Esophagus muscularis mucosa (tissue), 4 donors: ENCODE measurements at regions not wholly inside any gene's neighbourhood (a gene's known extent, or its start where the extent isn't known, plus 50 kb on each side); places are given as distances from the start of the nearest gene placed in this dataset.
"Not testable (repeated sequence)": the region's sequence is repeated elsewhere in the genome, so short reads cannot be mapped to it uniquely, and the experiment has no call there.

Experiments used
- EP300 ChIP-seq: sonication (generic); formaldehyde crosslinking; IDR thresholded peaks from one replicate; pipeline ENCODE4 v1.6.1; 2017; ENCODE audit warnings: antibody characterized with exemption
- POLR2A ChIP-seq: fragments of 450-650 bp; IDR thresholded peaks from one replicate; pipeline ENCODE4 v1.6.1; 2017; ENCODE audit warnings: antibody characterized with exemption, moderate library complexity, mild to moderate bottlenecking, low read depth
- TF ChIP-seq, protein P1 (sequence below), 3 experiments: fragments of 200-600 bp in 2 of 3; fragments of 450-650 bp in 1 of 3; sonication (generic) in 2 of 3; IDR thresholded peaks; one replicate each; pipeline ENCODE4 v1.5.1; 2017 to 2019; ENCODE audit warnings: antibody characterized with exemption in 3 of 3, mild to moderate bottlenecking in 2 of 3, moderate library complexity in 1 of 3

DNA sequence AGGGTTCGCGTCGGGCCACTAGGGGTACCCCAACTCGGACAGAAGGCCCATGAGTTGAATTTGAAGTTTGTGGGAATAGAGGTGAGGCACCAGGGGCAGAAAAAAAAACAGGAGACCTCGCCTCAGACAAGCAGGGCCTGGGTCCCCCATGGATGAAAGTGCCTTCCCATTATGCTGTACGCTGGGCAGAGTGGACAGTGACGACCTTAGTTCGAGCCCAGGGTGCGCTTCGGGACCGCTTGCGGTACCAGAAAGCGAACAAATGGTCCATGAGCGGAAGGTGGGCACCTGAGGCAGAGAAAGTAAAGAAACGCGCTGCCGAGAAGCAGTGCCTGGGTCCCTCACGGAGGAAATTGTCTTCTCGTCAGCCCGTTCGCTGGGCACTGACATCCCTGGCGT, 400.8 kb upstream of the TPTE start:
- TF ChIP-seq, protein P1, sequence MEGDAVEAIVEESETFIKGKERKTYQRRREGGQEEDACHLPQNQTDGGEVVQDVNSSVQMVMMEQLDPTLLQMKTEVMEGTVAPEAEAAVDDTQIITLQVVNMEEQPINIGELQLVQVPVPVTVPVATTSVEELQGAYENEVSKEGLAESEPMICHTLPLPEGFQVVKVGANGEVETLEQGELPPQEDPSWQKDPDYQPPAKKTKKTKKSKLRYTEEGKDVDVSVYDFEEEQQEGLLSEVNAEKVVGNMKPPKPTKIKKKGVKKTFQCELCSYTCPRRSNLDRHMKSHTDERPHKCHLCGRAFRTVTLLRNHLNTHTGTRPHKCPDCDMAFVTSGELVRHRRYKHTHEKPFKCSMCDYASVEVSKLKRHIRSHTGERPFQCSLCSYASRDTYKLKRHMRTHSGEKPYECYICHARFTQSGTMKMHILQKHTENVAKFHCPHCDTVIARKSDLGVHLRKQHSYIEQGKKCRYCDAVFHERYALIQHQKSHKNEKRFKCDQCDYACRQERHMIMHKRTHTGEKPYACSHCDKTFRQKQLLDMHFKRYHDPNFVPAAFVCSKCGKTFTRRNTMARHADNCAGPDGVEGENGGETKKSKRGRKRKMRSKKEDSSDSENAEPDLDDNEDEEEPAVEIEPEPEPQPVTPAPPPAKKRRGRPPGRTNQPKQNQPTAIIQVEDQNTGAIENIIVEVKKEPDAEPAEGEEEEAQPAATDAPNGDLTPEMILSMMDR (IDR thresholded peaks at IDR 0.05): not testable (repeated sequence)
- not testable (repeated sequence) for TF ChIP-seq POLR2A, EP300
